T-cell (primary cell): ENCODE measurements at regions not wholly inside any gene's neighbourhood (a gene's known extent, or its start where the extent isn't known, plus 50 kb on each side); places are given as distances from the start of the nearest gene placed in this dataset.

Experiments
- ATAC-seq, 4 experiments: fragments of 200-7000 bp in 3 of 4; fragments of 150-1000 bp in 1 of 4; cut with Tn5 transposase; replicated peaks in 1 of 4; 1 replicate in 3 of 4; 2 replicates in 1 of 4; pipeline ENCODE4 v1.10.0; 2021; ENCODE audit warnings: moderate library complexity in 3 of 4, mild to moderate bottlenecking in 2 of 4, moderate number of reproducible peaks in 1 of 4
- CTCF ChIA-PET, 2 donors: fragments of 300-600 bp; sonication (Branson Sonifier 250); formaldehyde crosslinking; loops; one replicate each; lab custom pipeline; 2022; ENCODE audit warnings: antibody characterized with exemption in 2 of 2; lab: Charles Lee
- POLR2A ChIA-PET, 2 donors: fragments of 300-600 bp; sonication (Branson Sonifier 250); formaldehyde crosslinking; loops; one replicate each; lab custom pipeline; 2022; ENCODE audit warnings: antibody characterized with exemption in 2 of 2; lab: Charles Lee
- DNase-seq, 35 experiments: peaks; one replicate each; pipeline versions ENCODE4 v3.0.0 to v3.0.0-alpha.2; 2013 to 2023
- H3K27ac ChIP-seq: one replicate; pipeline ENCODE4 v1.5.1; 2013; ENCODE audit warnings: low read length
- H3K27me3 ChIP-seq, 2 experiments: replicated peaks in 1 of 2; 1 replicate in 1 of 2; 2 replicates in 1 of 2; pipeline versions ENCODE4 v1.6.1 to v1.7.0; 2013; ENCODE audit warnings: low read length in 1 of 2, mixed read lengths in 1 of 2; ENCODE audit not compliant: control insufficient read depth in 2 of 2, insufficient read depth in 2 of 2; ENCODE audit errors: extremely low read depth in 1 of 2
- H3K36me3 ChIP-seq, 2 donors: 1 replicate in 1 of 2; 2 replicates in 1 of 2; pipeline versions ENCODE4 v1.6.1 to v1.7.0; 2013; ENCODE audit warnings: low read length in 1 of 2; ENCODE audit not compliant: control insufficient read depth in 2 of 2, insufficient read depth in 1 of 2; ENCODE audit errors: extremely low read depth in 1 of 2
- H3K4me1 ChIP-seq, 2 experiments: 1 replicate in 1 of 2; 2 replicates in 1 of 2; pipeline versions ENCODE4 v1.6.1 to v1.7.0; 2013; ENCODE audit warnings: low read length in 2 of 2, mixed read lengths in 1 of 2; ENCODE audit not compliant: insufficient read depth in 2 of 2, control insufficient read depth in 1 of 2; ENCODE audit errors: extremely low read depth in 1 of 2
- H3K4me3 ChIP-seq, 2 donors: 1 replicate in 1 of 2; 2 replicates in 1 of 2; pipeline versions ENCODE4 v1.5.1 to v1.7.0; 2013; ENCODE audit warnings: mild to moderate bottlenecking in 2 of 2, low read length in 1 of 2, moderate library complexity in 1 of 2; ENCODE audit not compliant: control insufficient read depth in 1 of 2; ENCODE audit errors: extremely low read depth in 1 of 2
- H3K9me3 ChIP-seq: 2 replicates; pipeline ENCODE4 v1.7.0; 2013
- H3K27ac Mint-ChIP-seq, 2 donors: one replicate each; pipeline ENCODE4 v1.8.0; 2020 to 2021; ENCODE audit warnings: mild to moderate bottlenecking in 2 of 2, mixed read lengths in 2 of 2
- H3K27me3 Mint-ChIP-seq, 2 donors: one replicate each; pipeline ENCODE4 v1.8.0; 2021 to 2022; ENCODE audit warnings: mixed read lengths in 2 of 2
- H3K36me3 Mint-ChIP-seq: one replicate; pipeline ENCODE4 v1.8.0; 2021; ENCODE audit warnings: mixed read lengths
- H3K4me1 Mint-ChIP-seq, 3 donors: one replicate each; pipeline ENCODE4 v1.8.0; 2020 to 2022; ENCODE audit warnings: mixed read lengths in 3 of 3, mild to moderate bottlenecking in 1 of 3
- H3K4me3 Mint-ChIP-seq, 3 donors: one replicate each; pipeline ENCODE4 v1.8.0; 2020 to 2022; ENCODE audit warnings: mild to moderate bottlenecking in 3 of 3, mixed read lengths in 3 of 3, moderate library complexity in 3 of 3
- H3K9me3 Mint-ChIP-seq, 3 donors: one replicate each; pipeline ENCODE4 v1.8.0; 2020 to 2022; ENCODE audit warnings: mixed read lengths in 3 of 3
- WGBS: methylation state at CpG from one replicate; pipeline ENCODE4 v1.1.5; 2013; ENCODE audit warnings: missing lambda C conversion rate; ENCODE audit not compliant: insufficient coverage; 5-methylcytosine and 5-hydroxymethylcytosine counted together

GRCh38 chr1:201772178-201772577, 56.8 kb upstream of the IPO9 start:
- ATAC-seq (no peak), DNase-seq (no peak)
- no peaks in the 10 kb centered on the region for H3K4me1 ChIP-seq
- POLR2A ChIA-PET, result interaction anchor here in 1 of 2 donors (0.6 kb wide), 1 partner anchor 16 kb away, joined by 6 read pairs; no protein-coding TSS in a partner anchor
- CTCF ChIA-PET, result no interaction called here
- Mint-ChIP-seq H3K27me3 (peaks cover 0 to 13% of the 10 kb centered on the region in 2 donors), H3K9me3 (peaks cover 4 to 15% (median 4%) of the 10 kb centered on the region in 3 donors), H3K4me1 (no peaks in the 10 kb centered on the region), H3K36me3 (peaks cover 8% of the 10 kb centered on the region), H3K27ac (no peak overlapping the region), H3K4me3 (no peak overlapping the region)
- WGBS, result 100% methylated on average over 1 of the region's 1 CpG
- no peak overlapping the region for H3K4me3 ChIP-seq
- H3K27me3 ChIP-seq, result no peaks in the 10 kb centered on the region
- no peaks in the 10 kb centered on the region for H3K36me3 ChIP-seq
- no peak overlapping the region for H3K27ac ChIP-seq
- H3K9me3 ChIP-seq, result no peaks in the 10 kb centered on the region

GRCh38 chr1:201773764-201774163, 55.2 kb upstream of the IPO9 start:
- WGBS, result no CpG with 5 or more reads among the region's 4 CpGs

GRCh38 chr1:201774224-201774982, 54.6 kb upstream of the IPO9 start:
- CTCF ChIA-PET, result no interaction called here

More at GRCh38 chr1:201773764-201774163, 55.2 kb upstream of the IPO9 start:
- DNase-seq (no peak), ATAC-seq (no peak)
- no peak overlapping the region for H3K27ac Mint-ChIP-seq
- peaks cover 0 to 13% of the 10 kb centered on the region in 2 donors for H3K27me3 Mint-ChIP-seq
- peaks cover 8% of the 10 kb centered on the region for H3K36me3 Mint-ChIP-seq
- Histone ChIP-seq H3K27ac (no peak overlapping the region), H3K9me3 (no peaks in the 10 kb centered on the region), H3K36me3 (no peaks in the 10 kb centered on the region), H3K4me3 (no peak overlapping the region), H3K4me1 (no peaks in the 10 kb centered on the region), H3K27me3 (no peaks in the 10 kb centered on the region)
- no peaks in the 10 kb centered on the region for H3K4me1 Mint-ChIP-seq
- ChIA-PET CTCF (no interaction called here), POLR2A (interaction anchor here in 1 of 2 donors (0.6 kb wide), 1 partner anchor 21 kb away, joined by 3 read pairs; no protein-coding TSS in a partner anchor)
- no peak overlapping the region for H3K4me3 Mint-ChIP-seq
- peaks cover 4 to 15% (median 4%) of the 10 kb centered on the region in 3 donors for H3K9me3 Mint-ChIP-seq

GRCh38 chr1:201774983-201775344, 54.0 kb upstream of the IPO9 start:
- no peaks in the 10 kb centered on the region for H3K4me1 ChIP-seq

More at GRCh38 chr1:201774224-201774982, 54.6 kb upstream of the IPO9 start:
- Histone ChIP-seq H3K27me3 (no peaks in the 10 kb centered on the region), H3K27ac (no peak overlapping the region), H3K4me1 (no peaks in the 10 kb centered on the region), H3K36me3 (no peaks in the 10 kb centered on the region), H3K4me3 (no peak overlapping the region), H3K9me3 (no peaks in the 10 kb centered on the region)
- ATAC-seq (no peak), DNase-seq (no peak)
- H3K4me1 Mint-ChIP-seq, result no peaks in the 10 kb centered on the region
- H3K9me3 Mint-ChIP-seq, result peaks cover 4 to 15% (median 4%) of the 10 kb centered on the region in 3 donors
- no peak overlapping the region for H3K27ac Mint-ChIP-seq
- POLR2A ChIA-PET, result no interaction called here
- WGBS, result no CpG with 5 or more reads among the region's 4 CpGs
- H3K36me3 Mint-ChIP-seq, result peaks cover 8% of the 10 kb centered on the region
- H3K4me3 Mint-ChIP-seq, result no peak overlapping the region
- H3K27me3 Mint-ChIP-seq, result peaks cover 0 to 13% of the 10 kb centered on the region in 2 donors

GRCh38 chr1:201775380-201775779, 53.6 kb upstream of the IPO9 start:
- Mint-ChIP-seq H3K9me3 (peaks cover under 1 to 11% (median 4%) of the 10 kb centered on the region in 3 donors), H3K27ac (no peak overlapping the region), H3K27me3 (peaks cover 0 to 13% of the 10 kb centered on the region in 2 donors), H3K4me3 (no peak overlapping the region), H3K4me1 (no peaks in the 10 kb centered on the region), H3K36me3 (peaks cover 3% of the 10 kb centered on the region)
- DNase-seq, result no peak
- Histone ChIP-seq H3K4me1 (no peaks in the 10 kb centered on the region), H3K9me3 (no peaks in the 10 kb centered on the region), H3K4me3 (no peak overlapping the region), H3K36me3 (no peaks in the 10 kb centered on the region), H3K27me3 (no peaks in the 10 kb centered on the region), H3K27ac (no peak overlapping the region)
- ChIA-PET CTCF (no interaction called here), POLR2A (no interaction called here)
- ATAC-seq, result no peak
- WGBS, result 100% methylated on average over 1 of the region's 3 CpGs

More at GRCh38 chr1:201774983-201775344, 54.0 kb upstream of the IPO9 start:
- no peak for DNase-seq
- H3K27ac Mint-ChIP-seq, result no peak overlapping the region
- Histone ChIP-seq H3K36me3 (no peaks in the 10 kb centered on the region), H3K9me3 (no peaks in the 10 kb centered on the region), H3K27ac (no peak overlapping the region), H3K27me3 (no peaks in the 10 kb centered on the region), H3K4me3 (no peak overlapping the region)
- H3K4me1 Mint-ChIP-seq, result no peaks in the 10 kb centered on the region
- H3K36me3 Mint-ChIP-seq, result peaks cover 8% of the 10 kb centered on the region
- POLR2A ChIA-PET, result no interaction called here
- ATAC-seq, result no peak
- H3K4me3 Mint-ChIP-seq, result no peak overlapping the region
- WGBS, result 100% methylated on average over 1 of the region's 1 CpG
- CTCF ChIA-PET, result no interaction called here
- peaks cover 0 to 13% of the 10 kb centered on the region in 2 donors for H3K27me3 Mint-ChIP-seq
- H3K9me3 Mint-ChIP-seq, result peaks cover 4 to 15% (median 4%) of the 10 kb centered on the region in 3 donors

- Mint-ChIP-seq H3K9me3 (no peaks in the 10 kb centered on the region), H3K4me1 (no peaks in the 10 kb centered on the region), H3K4me3 (no peak overlapping the region), H3K27ac (no peak overlapping the region), H3K27me3 (peaks cover 0 to 8% of the 10 kb centered on the region in 2 donors), H3K36me3 (peaks cover 14% of the 10 kb centered on the region)
- CTCF ChIA-PET, result interaction anchor here in 1 of 2 donors (0.6 kb wide), 1 partner anchor 205 kb away, joined by 4 read pairs; no protein-coding TSS in a partner anchor
- no peak overlapping the region for H3K4me3 ChIP-seq
- H3K27me3 ChIP-seq, result no peaks in the 10 kb centered on the region
- H3K27ac ChIP-seq, result no peak overlapping the region
- WGBS, result no CpG with 5 or more reads among the region's 5 CpGs
- no peak for DNase-seq
- POLR2A ChIA-PET, result no interaction called here
- H3K36me3 ChIP-seq, result no peaks in the 10 kb centered on the region
- no peaks in the 10 kb centered on the region for H3K4me1 ChIP-seq
- H3K9me3 ChIP-seq, result no peaks in the 10 kb centered on the region
- ATAC-seq, result no peak
Observed at GRCh38 chr1:201778279-201779065, 50.5 kb upstream of the IPO9 start.
